ENCODE measurements at regions not wholly inside any gene's neighbourhood (a gene's known extent, or its start where the extent isn't known, plus 50 kb on each side); places are given as distances from the start of the nearest gene placed in this dataset.

DNA sequence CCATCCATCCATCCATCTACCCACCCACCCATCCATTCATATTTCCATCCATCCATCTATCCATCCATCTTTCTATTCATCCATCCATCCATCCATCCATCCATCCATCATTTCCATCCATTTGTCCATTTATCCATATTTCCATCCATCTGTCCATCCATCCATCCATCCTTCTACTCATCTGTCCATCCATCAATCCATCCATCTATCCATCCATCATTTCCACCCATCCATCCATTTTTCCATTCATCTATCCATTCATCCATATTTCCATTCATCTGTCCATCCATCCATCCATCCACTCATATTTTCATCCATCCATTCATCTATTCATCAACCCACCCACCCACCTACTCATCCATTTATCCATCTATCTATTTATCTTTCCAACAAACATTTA is 229.6 kb downstream of the TEX29 start:
- TF ChIP-seq, protein P1, sequence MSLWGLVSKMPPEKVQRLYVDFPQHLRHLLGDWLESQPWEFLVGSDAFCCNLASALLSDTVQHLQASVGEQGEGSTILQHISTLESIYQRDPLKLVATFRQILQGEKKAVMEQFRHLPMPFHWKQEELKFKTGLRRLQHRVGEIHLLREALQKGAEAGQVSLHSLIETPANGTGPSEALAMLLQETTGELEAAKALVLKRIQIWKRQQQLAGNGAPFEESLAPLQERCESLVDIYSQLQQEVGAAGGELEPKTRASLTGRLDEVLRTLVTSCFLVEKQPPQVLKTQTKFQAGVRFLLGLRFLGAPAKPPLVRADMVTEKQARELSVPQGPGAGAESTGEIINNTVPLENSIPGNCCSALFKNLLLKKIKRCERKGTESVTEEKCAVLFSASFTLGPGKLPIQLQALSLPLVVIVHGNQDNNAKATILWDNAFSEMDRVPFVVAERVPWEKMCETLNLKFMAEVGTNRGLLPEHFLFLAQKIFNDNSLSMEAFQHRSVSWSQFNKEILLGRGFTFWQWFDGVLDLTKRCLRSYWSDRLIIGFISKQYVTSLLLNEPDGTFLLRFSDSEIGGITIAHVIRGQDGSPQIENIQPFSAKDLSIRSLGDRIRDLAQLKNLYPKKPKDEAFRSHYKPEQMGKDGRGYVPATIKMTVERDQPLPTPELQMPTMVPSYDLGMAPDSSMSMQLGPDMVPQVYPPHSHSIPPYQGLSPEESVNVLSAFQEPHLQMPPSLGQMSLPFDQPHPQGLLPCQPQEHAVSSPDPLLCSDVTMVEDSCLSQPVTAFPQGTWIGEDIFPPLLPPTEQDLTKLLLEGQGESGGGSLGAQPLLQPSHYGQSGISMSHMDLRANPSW (CRISPR knock-in tag; conservative IDR thresholded peaks at IDR 0.05; ENCODE audit: low read depth) = no peak
- TF ChIP-seq ZNF396 (CRISPR knock-in tag; IDR thresholded peaks at IDR 0.05; ENCODE audit: borderline replicate concordance) (no peak), ZBTB21 (CRISPR knock-in tag; IDR thresholded peaks at IDR 0.05; ENCODE audit: borderline replicate concordance) (no peak), ESRRA (CRISPR knock-in tag; IDR thresholded peaks at IDR 0.05; ENCODE audit: borderline replicate concordance) (no peak), SP1 (CRISPR knock-in tag; conservative IDR thresholded peaks at IDR 0.05) (no peak), IRF2 (CRISPR knock-in tag; IDR thresholded peaks at IDR 0.05; ENCODE audit: borderline replicate concordance, low read depth) (no peak)
- TF ChIP-seq, protein P2, sequence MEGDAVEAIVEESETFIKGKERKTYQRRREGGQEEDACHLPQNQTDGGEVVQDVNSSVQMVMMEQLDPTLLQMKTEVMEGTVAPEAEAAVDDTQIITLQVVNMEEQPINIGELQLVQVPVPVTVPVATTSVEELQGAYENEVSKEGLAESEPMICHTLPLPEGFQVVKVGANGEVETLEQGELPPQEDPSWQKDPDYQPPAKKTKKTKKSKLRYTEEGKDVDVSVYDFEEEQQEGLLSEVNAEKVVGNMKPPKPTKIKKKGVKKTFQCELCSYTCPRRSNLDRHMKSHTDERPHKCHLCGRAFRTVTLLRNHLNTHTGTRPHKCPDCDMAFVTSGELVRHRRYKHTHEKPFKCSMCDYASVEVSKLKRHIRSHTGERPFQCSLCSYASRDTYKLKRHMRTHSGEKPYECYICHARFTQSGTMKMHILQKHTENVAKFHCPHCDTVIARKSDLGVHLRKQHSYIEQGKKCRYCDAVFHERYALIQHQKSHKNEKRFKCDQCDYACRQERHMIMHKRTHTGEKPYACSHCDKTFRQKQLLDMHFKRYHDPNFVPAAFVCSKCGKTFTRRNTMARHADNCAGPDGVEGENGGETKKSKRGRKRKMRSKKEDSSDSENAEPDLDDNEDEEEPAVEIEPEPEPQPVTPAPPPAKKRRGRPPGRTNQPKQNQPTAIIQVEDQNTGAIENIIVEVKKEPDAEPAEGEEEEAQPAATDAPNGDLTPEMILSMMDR (IDR thresholded peaks at IDR 0.05) = no peak
- TF ChIP-seq, protein P3, sequence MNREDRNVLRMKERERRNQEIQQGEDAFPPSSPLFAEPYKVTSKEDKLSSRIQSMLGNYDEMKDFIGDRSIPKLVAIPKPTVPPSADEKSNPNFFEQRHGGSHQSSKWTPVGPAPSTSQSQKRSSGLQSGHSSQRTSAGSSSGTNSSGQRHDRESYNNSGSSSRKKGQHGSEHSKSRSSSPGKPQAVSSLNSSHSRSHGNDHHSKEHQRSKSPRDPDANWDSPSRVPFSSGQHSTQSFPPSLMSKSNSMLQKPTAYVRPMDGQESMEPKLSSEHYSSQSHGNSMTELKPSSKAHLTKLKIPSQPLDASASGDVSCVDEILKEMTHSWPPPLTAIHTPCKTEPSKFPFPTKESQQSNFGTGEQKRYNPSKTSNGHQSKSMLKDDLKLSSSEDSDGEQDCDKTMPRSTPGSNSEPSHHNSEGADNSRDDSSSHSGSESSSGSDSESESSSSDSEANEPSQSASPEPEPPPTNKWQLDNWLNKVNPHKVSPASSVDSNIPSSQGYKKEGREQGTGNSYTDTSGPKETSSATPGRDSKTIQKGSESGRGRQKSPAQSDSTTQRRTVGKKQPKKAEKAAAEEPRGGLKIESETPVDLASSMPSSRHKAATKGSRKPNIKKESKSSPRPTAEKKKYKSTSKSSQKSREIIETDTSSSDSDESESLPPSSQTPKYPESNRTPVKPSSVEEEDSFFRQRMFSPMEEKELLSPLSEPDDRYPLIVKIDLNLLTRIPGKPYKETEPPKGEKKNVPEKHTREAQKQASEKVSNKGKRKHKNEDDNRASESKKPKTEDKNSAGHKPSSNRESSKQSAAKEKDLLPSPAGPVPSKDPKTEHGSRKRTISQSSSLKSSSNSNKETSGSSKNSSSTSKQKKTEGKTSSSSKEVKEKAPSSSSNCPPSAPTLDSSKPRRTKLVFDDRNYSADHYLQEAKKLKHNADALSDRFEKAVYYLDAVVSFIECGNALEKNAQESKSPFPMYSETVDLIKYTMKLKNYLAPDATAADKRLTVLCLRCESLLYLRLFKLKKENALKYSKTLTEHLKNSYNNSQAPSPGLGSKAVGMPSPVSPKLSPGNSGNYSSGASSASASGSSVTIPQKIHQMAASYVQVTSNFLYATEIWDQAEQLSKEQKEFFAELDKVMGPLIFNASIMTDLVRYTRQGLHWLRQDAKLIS (CRISPR knock-in tag; IDR thresholded peaks at IDR 0.05; ENCODE audit: borderline replicate concordance) = no peak
- TF ChIP-seq, protein P4, sequence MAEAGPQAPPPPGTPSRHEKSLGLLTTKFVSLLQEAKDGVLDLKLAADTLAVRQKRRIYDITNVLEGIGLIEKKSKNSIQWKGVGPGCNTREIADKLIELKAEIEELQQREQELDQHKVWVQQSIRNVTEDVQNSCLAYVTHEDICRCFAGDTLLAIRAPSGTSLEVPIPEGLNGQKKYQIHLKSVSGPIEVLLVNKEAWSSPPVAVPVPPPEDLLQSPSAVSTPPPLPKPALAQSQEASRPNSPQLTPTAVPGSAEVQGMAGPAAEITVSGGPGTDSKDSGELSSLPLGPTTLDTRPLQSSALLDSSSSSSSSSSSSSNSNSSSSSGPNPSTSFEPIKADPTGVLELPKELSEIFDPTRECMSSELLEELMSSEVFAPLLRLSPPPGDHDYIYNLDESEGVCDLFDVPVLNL (CRISPR knock-in tag; IDR thresholded peaks at IDR 0.05; ENCODE audit: borderline replicate concordance, low read depth) = no peak

Measured in WTC11 (cell line).